CD4-positive, alpha-beta memory T cell (primary cell): ENCODE measurements at regions not wholly inside any gene's neighbourhood (a gene's known extent, or its start where the extent isn't known, plus 50 kb on each side); places are given as distances from the start of the nearest gene placed in this dataset.

Experiments used
- CTCF ChIA-PET: fragments of 350-600 bp; sonication (Branson Sonifier 250); formaldehyde crosslinking; loops from one replicate; lab custom pipeline; 2021; ENCODE audit warnings: inconsistent platforms; ENCODE audit not compliant: partially characterized antibody; lab: Charles Lee
- POLR2A ChIA-PET: fragments of 350-600 bp; sonication (Branson Sonifier 250); formaldehyde crosslinking; loops from one replicate; lab custom pipeline; 2021; ENCODE audit not compliant: partially characterized antibody; lab: Charles Lee
- DNase-seq, 5 donors: peaks; one replicate each; pipeline versions ENCODE4 v3.0.0 to v3.0.0-alpha.2; 2020 to 2022; ENCODE audit warnings: mixed read lengths in 1 of 5
- H3K27ac ChIP-seq: one replicate; pipeline ENCODE4 v1.7.0; 2013; ENCODE audit warnings: low read depth, low read length
- H3K27me3 ChIP-seq: 2 replicates; pipeline ENCODE4 v1.7.0; 2013; ENCODE audit warnings: mild to moderate bottlenecking, low read length, moderate library complexity; ENCODE audit not compliant: insufficient read depth
- H3K36me3 ChIP-seq: 2 replicates; pipeline ENCODE4 v1.7.0; 2013; ENCODE audit warnings: mild to moderate bottlenecking, low read length, moderate library complexity; ENCODE audit not compliant: insufficient read depth
- H3K4me1 ChIP-seq: 2 replicates; pipeline ENCODE4 v1.7.0; 2013; ENCODE audit warnings: mild to moderate bottlenecking, low read length, moderate library complexity; ENCODE audit not compliant: insufficient read depth
- H3K4me3 ChIP-seq, 2 donors: one replicate each; pipeline ENCODE4 v1.7.0; 2013; ENCODE audit warnings: low read length in 2 of 2, mild to moderate bottlenecking in 1 of 2
- H3K9me3 ChIP-seq, 2 donors: one replicate each; pipeline ENCODE4 v1.7.0; 2013; ENCODE audit warnings: low read length in 2 of 2, control low read depth in 1 of 2; ENCODE audit not compliant: control insufficient read depth in 1 of 2
- H3K27ac Mint-ChIP-seq, 7 donors: one replicate each; pipeline ENCODE4 v1.8.0; 2020 to 2021; ENCODE audit warnings: mixed read lengths in 7 of 7, mild to moderate bottlenecking in 6 of 7, inconsistent platforms in 3 of 7, moderate library complexity in 3 of 7
- H3K27me3 Mint-ChIP-seq, 2 donors: one replicate each; pipeline ENCODE4 v1.8.0; 2020 to 2021; ENCODE audit warnings: mixed read lengths in 2 of 2
- H3K36me3 Mint-ChIP-seq, 2 donors: one replicate each; pipeline ENCODE4 v1.8.0; 2020 to 2021; ENCODE audit warnings: mixed read lengths in 2 of 2, inconsistent platforms in 1 of 2, mild to moderate bottlenecking in 1 of 2
- H3K4me1 Mint-ChIP-seq, 4 donors: one replicate each; pipeline ENCODE4 v1.8.0; 2020 to 2021; ENCODE audit warnings: mixed read lengths in 4 of 4, mild to moderate bottlenecking in 1 of 4
- H3K4me3 Mint-ChIP-seq, 8 donors: one replicate each; pipeline ENCODE4 v1.8.0; 2020 to 2021; ENCODE audit warnings: mixed read lengths in 8 of 8, mild to moderate bottlenecking in 7 of 8, moderate library complexity in 6 of 8, inconsistent platforms in 3 of 8
- H3K9me3 Mint-ChIP-seq, 8 donors: one replicate each; pipeline ENCODE4 v1.8.0; 2020 to 2021; ENCODE audit warnings: mixed read lengths in 8 of 8, mild to moderate bottlenecking in 5 of 8, inconsistent platforms in 3 of 8, moderate library complexity in 1 of 8
- intact Hi-C: fragments of 100-400 bp; cut with micrococcal nuclease; formaldehyde crosslinking; loops from one replicate; pipeline ENCODE4 v1.15.1; 2023

- H3K4me1 Mint-ChIP-seq: no peaks in the 10 kb centered on the region
- H3K9me3 Mint-ChIP-seq: peaks cover 0 to 3% (median 0%) of the 10 kb centered on the region in 8 donors
- Histone ChIP-seq H3K36me3 (no peaks in the 10 kb centered on the region), H3K9me3 (no peaks in the 10 kb centered on the region), H3K27ac (no peak overlapping the region), H3K4me1 (no peaks in the 10 kb centered on the region), H3K27me3 (no peaks in the 10 kb centered on the region), H3K4me3 (no peak overlapping the region)
- intact Hi-C loops: no loop called here
- H3K27ac Mint-ChIP-seq: no peak overlapping the region
- H3K27me3 Mint-ChIP-seq: peaks cover 10 to 17% of the 10 kb centered on the region in 2 donors
- H3K4me3 Mint-ChIP-seq: no peak overlapping the region
- POLR2A ChIA-PET: no interaction called here
- DNase-seq: no peak
- no peaks in the 10 kb centered on the region for H3K36me3 Mint-ChIP-seq
- CTCF ChIA-PET: interaction anchor here (1.6 kb wide), 1 partner anchor 9 kb away, joined by 4 read pairs; no protein-coding TSS in a partner anchor
Observed at GRCh38 chr1:113265196-113265595, 125.1 kb upstream of the MAGI3 start.

- ChIA-PET CTCF (no interaction called here), POLR2A (no interaction called here)
- Mint-ChIP-seq H3K27ac (no peak overlapping the region), H3K4me1 (no peaks in the 10 kb centered on the region), H3K9me3 (no peaks in the 10 kb centered on the region), H3K27me3 (peaks cover 9 to 11% of the 10 kb centered on the region in 2 donors), H3K4me3 (no peak overlapping the region), H3K36me3 (no peaks in the 10 kb centered on the region)
- intact Hi-C loops: no loop called here
- Histone ChIP-seq H3K4me3 (no peak overlapping the region), H3K36me3 (no peaks in the 10 kb centered on the region), H3K4me1 (no peaks in the 10 kb centered on the region), H3K27ac (no peak overlapping the region), H3K9me3 (no peaks in the 10 kb centered on the region), H3K27me3 (no peaks in the 10 kb centered on the region)
- DNase-seq: no peak
Observed at GRCh38 chr1:113266788-113267187, 123.5 kb upstream of the MAGI3 start.

- Histone ChIP-seq H3K27me3 (no peaks in the 10 kb centered on the region), H3K4me3 (no peak overlapping the region), H3K27ac (no peak overlapping the region), H3K36me3 (no peaks in the 10 kb centered on the region), H3K9me3 (no peaks in the 10 kb centered on the region), H3K4me1 (no peaks in the 10 kb centered on the region)
- Mint-ChIP-seq H3K27me3 (peaks cover 7 to 8% of the 10 kb centered on the region in 2 donors), H3K4me1 (no peaks in the 10 kb centered on the region), H3K9me3 (no peaks in the 10 kb centered on the region), H3K36me3 (no peaks in the 10 kb centered on the region), H3K27ac (no peak overlapping the region), H3K4me3 (no peak overlapping the region)
- intact Hi-C loops: no loop called here
- POLR2A ChIA-PET: interaction anchor here (0.8 kb wide), 1 partner anchor 13 kb away, joined by 3 read pairs; no protein-coding TSS in a partner anchor
- DNase-seq: no peak
- CTCF ChIA-PET: no interaction called here
Observed at GRCh38 chr1:113269168-113269963, 120.9 kb upstream of the MAGI3 start.

GRCh38 chr1:113271039-113271438 is 119.3 kb upstream of the MAGI3 start:
- Histone ChIP-seq H3K27me3 (no peaks in the 10 kb centered on the region), H3K4me1 (no peaks in the 10 kb centered on the region), H3K36me3 (no peaks in the 10 kb centered on the region), H3K9me3 (no peaks in the 10 kb centered on the region), H3K27ac (no peak overlapping the region), H3K4me3 (no peak overlapping the region)
- Mint-ChIP-seq H3K9me3 (no peaks in the 10 kb centered on the region), H3K36me3 (no peaks in the 10 kb centered on the region), H3K27me3 (peaks cover 7 to 15% of the 10 kb centered on the region in 2 donors), H3K4me3 (no peak overlapping the region), H3K4me1 (no peaks in the 10 kb centered on the region), H3K27ac (no peak overlapping the region)
- intact Hi-C loops: no loop called here
- no peak for DNase-seq
- ChIA-PET CTCF (no interaction called here), POLR2A (no interaction called here)

- Histone ChIP-seq H3K27me3 (no peaks in the 10 kb centered on the region), H3K27ac (no peak overlapping the region), H3K4me1 (no peaks in the 10 kb centered on the region), H3K9me3 (no peaks in the 10 kb centered on the region), H3K4me3 (no peak overlapping the region), H3K36me3 (no peaks in the 10 kb centered on the region)
- intact Hi-C loops: no loop called here
- H3K36me3 Mint-ChIP-seq: no peaks in the 10 kb centered on the region
- H3K4me1 Mint-ChIP-seq: no peaks in the 10 kb centered on the region
- no peak overlapping the region for H3K4me3 Mint-ChIP-seq
- H3K9me3 Mint-ChIP-seq: no peaks in the 10 kb centered on the region
- peaks cover 13 to 14% of the 10 kb centered on the region in 2 donors for H3K27me3 Mint-ChIP-seq
- ChIA-PET POLR2A (no interaction called here), CTCF (no interaction called here)
- DNase-seq: no peak
- H3K27ac Mint-ChIP-seq: no peak overlapping the region
Observed at GRCh38 chr1:113275083-113275482, 115.2 kb upstream of the MAGI3 start.

- CTCF ChIA-PET: no interaction called here
- Histone ChIP-seq H3K4me3 (no peak overlapping the region), H3K9me3 (no peaks in the 10 kb centered on the region), H3K4me1 (no peaks in the 10 kb centered on the region), H3K27ac (no peak overlapping the region), H3K36me3 (no peaks in the 10 kb centered on the region), H3K27me3 (no peaks in the 10 kb centered on the region)
- intact Hi-C loops: no loop called here
- Mint-ChIP-seq H3K4me3 (no peak overlapping the region), H3K27ac (no peak overlapping the region), H3K9me3 (no peaks in the 10 kb centered on the region), H3K36me3 (no peaks in the 10 kb centered on the region), H3K27me3 (peaks cover 14 to 15% of the 10 kb centered on the region in 2 donors), H3K4me1 (no peaks in the 10 kb centered on the region)
- POLR2A ChIA-PET: no interaction called here
- no peak for DNase-seq
Observed at GRCh38 chr1:113275691-113276090, 114.6 kb upstream of the MAGI3 start.

- Mint-ChIP-seq H3K9me3 (no peaks in the 10 kb centered on the region), H3K27ac (no peak overlapping the region), H3K4me3 (no peak overlapping the region), H3K4me1 (no peaks in the 10 kb centered on the region), H3K36me3 (no peaks in the 10 kb centered on the region), H3K27me3 (peaks cover 11 to 20% of the 10 kb centered on the region in 2 donors)
- Histone ChIP-seq H3K4me1 (no peaks in the 10 kb centered on the region), H3K27me3 (no peaks in the 10 kb centered on the region), H3K27ac (no peak overlapping the region), H3K9me3 (no peaks in the 10 kb centered on the region), H3K4me3 (no peak overlapping the region), H3K36me3 (no peaks in the 10 kb centered on the region)
- DNase-seq: no peak
- POLR2A ChIA-PET: no interaction called here
- intact Hi-C loops: no loop called here
- CTCF ChIA-PET: no interaction called here
Observed at GRCh38 chr1:113276507-113276906, 113.8 kb upstream of the MAGI3 start.
